HFF-Myc (cell line): ENCODE measurements at regions not wholly inside any gene's neighbourhood (a gene's known extent, or its start where the extent isn't known, plus 50 kb on each side); places are given as distances from the start of the nearest gene placed in this dataset.

Experiments
- DNase-seq: peaks from one replicate; pipeline ENCODE4 v3.0.0-alpha.2; 2011; ENCODE audit warnings: low read depth; ENCODE audit errors: extremely low read depth
- H3K4me3 ChIP-seq: replicated peaks from 2 replicates; pipeline ENCODE4 v1.5.1; 2011; ENCODE audit warnings: low read depth, mild to moderate bottlenecking, control low read depth, low read length
- CTCF ChIP-seq: IDR thresholded peaks from 2 replicates; pipeline ENCODE4 v1.5.1; 2012; ENCODE audit warnings: mild to moderate bottlenecking, low read depth, low read length, control low read depth; ENCODE audit errors: missing control alignments

- DNase-seq = peak; percentile 78
- H3K4me3 ChIP-seq = peak overlapping the region; percentile 14; the same call in 1 of the 2 replicates
Measured at GRCh38 chr15:100759106-100759505, 120.5 kb upstream of the ALDH1A3 start.

GRCh38 chr15:100759698-100760356 is 119.8 kb upstream of the ALDH1A3 start:
- peak overlapping the region; percentile 14 for H3K4me3 ChIP-seq
- TF ChIP-seq CTCF = no peak
- DNase-seq = peak; percentile 67

More at GRCh38 chr15:100759106-100759505, 120.5 kb upstream of the ALDH1A3 start:
- TF ChIP-seq CTCF = no peak

GRCh38 chr15:100760357-100760903 is 119.2 kb upstream of the ALDH1A3 start:
- no peak for DNase-seq
- H3K4me3 ChIP-seq = no peak overlapping the region
- TF ChIP-seq CTCF = no peak

- no peak for TF ChIP-seq CTCF
- no peak overlapping the region for H3K4me3 ChIP-seq
- DNase-seq = no peak
Measured at GRCh38 chr15:100761290-100761935, 118.2 kb upstream of the ALDH1A3 start.

- TF ChIP-seq CTCF = no peak
- DNase-seq = no peak
- H3K4me3 ChIP-seq = no peak overlapping the region
Measured at GRCh38 chr15:100762289-100762688, 117.3 kb upstream of the ALDH1A3 start.

GRCh38 chr15:100762913-100763834 is 116.5 kb upstream of the ALDH1A3 start:
- H3K4me3 ChIP-seq = no peak overlapping the region
- no peak for DNase-seq
- TF ChIP-seq CTCF = no peak
